Liver (tissue), 8 donors: ENCODE measurements at regions not wholly inside any gene's neighbourhood (a gene's known extent, or its start where the extent isn't known, plus 50 kb on each side); places are given as distances from the start of the nearest gene placed in this dataset.

Source experiments
- DNase-seq: peaks from one replicate; pipeline ENCODE4 v3.0.0-alpha.2; 2017; ENCODE audit warnings: low spot score
- H3K27ac ChIP-seq, 2 donors: one replicate each; pipeline ENCODE4 v1.7.0; 2013; ENCODE audit warnings: inconsistent platforms in 2 of 2, low read length in 2 of 2, control low read depth in 1 of 2, low read depth in 1 of 2, mild to moderate bottlenecking in 1 of 2
- H3K27me3 ChIP-seq, 4 donors: one replicate each; pipeline versions ENCODE4 v1.6.1 to v1.7.0; 2013; ENCODE audit warnings: low read length in 3 of 4, inconsistent platforms in 1 of 4, mild to moderate bottlenecking in 1 of 4, moderate library complexity in 1 of 4; ENCODE audit not compliant: control insufficient read depth in 4 of 4, insufficient read depth in 4 of 4
- H3K36me3 ChIP-seq, 4 donors: one replicate each; pipeline versions ENCODE4 v1.6.1 to v1.7.0; 2013; ENCODE audit warnings: low read length in 3 of 4, mild to moderate bottlenecking in 3 of 4, low read depth in 1 of 4, moderate library complexity in 1 of 4; ENCODE audit not compliant: control insufficient read depth in 4 of 4, insufficient read depth in 3 of 4
- H3K4me1 ChIP-seq, 4 donors: one replicate each; pipeline versions ENCODE4 v1.6.1 to v1.7.0; 2013; ENCODE audit warnings: low read length in 3 of 4, mild to moderate bottlenecking in 3 of 4, moderate library complexity in 1 of 4; ENCODE audit not compliant: control insufficient read depth in 4 of 4, insufficient read depth in 4 of 4
- H3K4me3 ChIP-seq, 3 donors: one replicate each; pipeline versions ENCODE4 v1.6.1 to v1.7.0; 2013; ENCODE audit warnings: low read length in 3 of 3, control low read depth in 1 of 3, low read depth in 1 of 3, mild to moderate bottlenecking in 1 of 3
- H3K9ac ChIP-seq, 2 donors: one replicate each; pipeline ENCODE4 v1.7.0; 2013; ENCODE audit warnings: low read length in 2 of 2, mild to moderate bottlenecking in 2 of 2, moderate library complexity in 2 of 2, control low read depth in 1 of 2, low read depth in 1 of 2
- H3K9me3 ChIP-seq, 4 donors: one replicate each; pipeline versions ENCODE4 v1.6.1 to v1.7.0; 2013; ENCODE audit warnings: low read length in 3 of 4; ENCODE audit not compliant: control insufficient read depth in 4 of 4
- EGR1 ChIP-seq, 2 donors: IDR thresholded peaks; 2 replicates each; pipeline ENCODE4 v1.6.1; 2016 to 2018; ENCODE audit warnings: antibody characterized with exemption in 2 of 2, low read depth in 2 of 2
- FOXA1 ChIP-seq: IDR thresholded peaks from 2 replicates; pipeline ENCODE4 v1.6.1; 2016; ENCODE audit warnings: antibody characterized with exemption
- FOXA2 ChIP-seq: IDR thresholded peaks from 2 replicates; pipeline ENCODE4 v1.6.1; 2016; ENCODE audit warnings: antibody characterized with exemption
- GABPA ChIP-seq, 2 donors: IDR thresholded peaks in 1 of 2; conservative IDR thresholded peaks in 1 of 2; 2 replicates each; pipeline ENCODE4 v1.6.1; 2016; ENCODE audit warnings: antibody characterized with exemption in 2 of 2, mild to moderate bottlenecking in 1 of 2, moderate library complexity in 1 of 2
- HNF4A ChIP-seq, 2 donors: conservative IDR thresholded peaks; 2 replicates each; pipeline ENCODE4 v1.6.1; 2016; ENCODE audit warnings: antibody characterized with exemption in 2 of 2, mild to moderate bottlenecking in 2 of 2
- HNF4G ChIP-seq: IDR thresholded peaks from 2 replicates; pipeline ENCODE4 v1.6.1; 2016; ENCODE audit warnings: antibody characterized with exemption
- JUND ChIP-seq, 2 donors: IDR thresholded peaks; 2 replicates each; pipeline ENCODE4 v1.6.1; 2016; ENCODE audit warnings: antibody characterized with exemption in 2 of 2
- NR2F2 ChIP-seq: IDR thresholded peaks from 2 replicates; pipeline ENCODE4 v1.6.1; 2016; ENCODE audit warnings: antibody characterized with exemption
- RAD21 ChIP-seq, 2 donors: IDR thresholded peaks; 2 replicates each; pipeline ENCODE4 v1.6.1; 2016; ENCODE audit warnings: antibody characterized with exemption in 2 of 2, mild to moderate bottlenecking in 2 of 2
- RXRA ChIP-seq, 2 donors: IDR thresholded peaks; 2 replicates each; pipeline ENCODE4 v1.6.1; 2017 to 2018; ENCODE audit warnings: antibody characterized with exemption in 2 of 2, mild to moderate bottlenecking in 1 of 2
- SP1 ChIP-seq: IDR thresholded peaks from 2 replicates; pipeline ENCODE4 v1.6.1; 2018; ENCODE audit warnings: antibody characterized with exemption, mild to moderate bottlenecking
- TAF1 ChIP-seq: conservative IDR thresholded peaks from 2 replicates; pipeline ENCODE4 v1.6.1; 2016; ENCODE audit warnings: antibody characterized with exemption, mild to moderate bottlenecking
- YY1 ChIP-seq: IDR thresholded peaks from 2 replicates; pipeline ENCODE4 v1.6.1; 2016; ENCODE audit warnings: antibody characterized with exemption, mild to moderate bottlenecking
- WGBS: extraction: QIAGEN DNeasy Blood & Tissue Kit; methylation state at CpG from one replicate; pipeline ENCODE4 v1.1.7; 2013; 5-methylcytosine and 5-hydroxymethylcytosine counted together
- TF ChIP-seq, protein P1 (sequence below): IDR thresholded peaks from 2 replicates; pipeline ENCODE4 v1.6.1; 2016; ENCODE audit warnings: antibody characterized with exemption
- TF ChIP-seq, protein P2 (sequence below): fragments of 150-350 bp; IDR thresholded peaks from 2 replicates; pipeline ENCODE4 v1.5.1; 2017; ENCODE audit warnings: improper control_type of control experiment, low read depth, low read length; ENCODE audit not compliant: missing input control
- TF ChIP-seq, protein P3 (sequence below): IDR thresholded peaks from 2 replicates; pipeline ENCODE4 v1.6.1; 2016; ENCODE audit warnings: antibody characterized with exemption
- TF ChIP-seq, protein P4 (sequence below): IDR thresholded peaks from 2 replicates; pipeline ENCODE4 v1.6.1; 2016; ENCODE audit warnings: antibody characterized with exemption, mild to moderate bottlenecking
- TF ChIP-seq, protein P5 (sequence below): IDR thresholded peaks from 2 replicates; pipeline ENCODE4 v1.6.1; 2016; ENCODE audit warnings: antibody characterized with exemption
- donor health status: healthy.
- donor health status: healthy.
- donor health status: healthy.
- donor health status: healthy.
- donor health status: healthy.

DNA sequence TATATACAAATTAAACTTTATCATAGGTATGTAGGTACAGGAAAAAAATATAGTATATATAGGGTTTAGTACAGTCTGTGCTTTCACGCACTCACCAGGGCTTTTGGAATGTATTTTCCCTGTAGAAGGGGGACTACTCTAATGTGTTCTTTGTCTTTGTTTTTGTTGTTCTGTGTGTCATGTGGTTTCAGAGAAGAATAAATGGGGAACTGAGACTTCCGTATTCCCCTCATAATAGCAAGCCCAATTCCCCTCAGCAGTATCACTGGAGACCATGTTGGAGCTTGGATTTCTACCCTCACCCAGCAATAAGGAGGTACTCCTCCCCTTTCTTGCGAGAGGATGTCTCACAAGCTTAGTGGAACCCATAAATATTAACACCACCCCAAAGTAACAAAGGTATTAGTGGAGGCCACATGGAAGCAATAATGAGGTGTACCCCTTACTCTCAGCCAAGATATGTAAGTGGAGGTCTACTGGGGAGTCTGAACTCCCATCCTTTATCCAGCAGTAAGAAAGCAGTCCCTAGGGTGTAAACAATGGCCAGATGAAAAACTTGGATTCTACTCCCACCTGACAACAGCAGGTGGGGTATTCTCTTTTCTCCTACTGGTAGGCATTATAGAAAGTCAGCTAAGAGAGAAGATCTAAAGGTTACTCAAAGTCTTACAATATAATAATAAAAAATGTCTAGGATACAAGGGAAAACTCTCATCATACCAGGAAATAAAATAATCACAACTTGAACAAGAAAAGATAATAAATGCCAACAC lies 805.4 kb upstream of the GALNTL6 start:
- Histone ChIP-seq H3K9ac (no peak overlapping the region), H3K27ac (no peak overlapping the region), H3K36me3 (no peaks in the 10 kb centered on the region), H3K9me3 (no peaks in the 10 kb centered on the region), H3K4me1 (no peaks in the 10 kb centered on the region), H3K27me3 (no peaks in the 10 kb centered on the region), H3K4me3 (no peak overlapping the region)
- TF ChIP-seq, protein P1, sequence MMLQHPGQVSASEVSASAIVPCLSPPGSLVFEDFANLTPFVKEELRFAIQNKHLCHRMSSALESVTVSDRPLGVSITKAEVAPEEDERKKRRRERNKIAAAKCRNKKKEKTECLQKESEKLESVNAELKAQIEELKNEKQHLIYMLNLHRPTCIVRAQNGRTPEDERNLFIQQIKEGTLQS: no peak
- TF ChIP-seq HNF4A (conservative IDR thresholded peaks at IDR 0.05): no peak
- TF ChIP-seq RXRA (IDR thresholded peaks at IDR 0.05): no peak
- no peak for DNase-seq
- WGBS: 57% methylated on average over 3 of the region's 3 CpGs

DNA sequence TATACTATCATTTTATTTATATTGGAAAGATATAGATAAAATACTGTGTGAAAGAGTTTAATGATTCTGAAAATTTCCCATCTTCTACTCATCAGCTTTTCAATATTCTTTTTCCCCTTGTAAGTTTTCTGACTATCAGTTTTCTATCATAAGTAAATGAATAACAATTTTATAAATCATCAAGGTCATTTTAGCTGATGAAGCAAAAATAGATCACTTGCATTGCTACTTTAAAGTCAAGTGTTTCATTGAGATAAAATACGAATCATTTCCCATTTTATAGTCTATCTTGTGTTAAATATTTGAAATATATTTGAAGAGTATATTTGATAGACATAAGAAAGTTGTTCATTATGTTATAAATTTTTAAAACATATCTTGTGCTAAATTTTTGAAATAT lies 811.0 kb upstream of the GALNTL6 start:
- no peak for DNase-seq
- Histone ChIP-seq H3K4me1 (no peaks in the 10 kb centered on the region), H3K27ac (no peak overlapping the region), H3K4me3 (no peak overlapping the region), H3K9me3 (no peaks in the 10 kb centered on the region), H3K9ac (no peak overlapping the region), H3K27me3 (no peaks in the 10 kb centered on the region), H3K36me3 (no peaks in the 10 kb centered on the region)
- TF ChIP-seq RXRA (IDR thresholded peaks at IDR 0.05): no peak
- no peak for TF ChIP-seq HNF4G
- no peak for TF ChIP-seq RAD21 (IDR thresholded peaks at IDR 0.05)
- no peak for TF ChIP-seq HNF4A (conservative IDR thresholded peaks at IDR 0.05)
- no peak for TF ChIP-seq SP1
- TF ChIP-seq EGR1 (IDR thresholded peaks at IDR 0.05; ENCODE audit: low read depth in 2 of 2): no peak
- TF ChIP-seq JUND (IDR thresholded peaks at IDR 0.05): no peak
- TF ChIP-seq NR2F2: no peak
- TF ChIP-seq, protein P2, sequence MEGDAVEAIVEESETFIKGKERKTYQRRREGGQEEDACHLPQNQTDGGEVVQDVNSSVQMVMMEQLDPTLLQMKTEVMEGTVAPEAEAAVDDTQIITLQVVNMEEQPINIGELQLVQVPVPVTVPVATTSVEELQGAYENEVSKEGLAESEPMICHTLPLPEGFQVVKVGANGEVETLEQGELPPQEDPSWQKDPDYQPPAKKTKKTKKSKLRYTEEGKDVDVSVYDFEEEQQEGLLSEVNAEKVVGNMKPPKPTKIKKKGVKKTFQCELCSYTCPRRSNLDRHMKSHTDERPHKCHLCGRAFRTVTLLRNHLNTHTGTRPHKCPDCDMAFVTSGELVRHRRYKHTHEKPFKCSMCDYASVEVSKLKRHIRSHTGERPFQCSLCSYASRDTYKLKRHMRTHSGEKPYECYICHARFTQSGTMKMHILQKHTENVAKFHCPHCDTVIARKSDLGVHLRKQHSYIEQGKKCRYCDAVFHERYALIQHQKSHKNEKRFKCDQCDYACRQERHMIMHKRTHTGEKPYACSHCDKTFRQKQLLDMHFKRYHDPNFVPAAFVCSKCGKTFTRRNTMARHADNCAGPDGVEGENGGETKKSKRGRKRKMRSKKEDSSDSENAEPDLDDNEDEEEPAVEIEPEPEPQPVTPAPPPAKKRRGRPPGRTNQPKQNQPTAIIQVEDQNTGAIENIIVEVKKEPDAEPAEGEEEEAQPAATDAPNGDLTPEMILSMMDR: no peak
- no peak for TF ChIP-seq FOXA1
- no peak for TF ChIP-seq FOXA2
- TF ChIP-seq, protein P3, sequence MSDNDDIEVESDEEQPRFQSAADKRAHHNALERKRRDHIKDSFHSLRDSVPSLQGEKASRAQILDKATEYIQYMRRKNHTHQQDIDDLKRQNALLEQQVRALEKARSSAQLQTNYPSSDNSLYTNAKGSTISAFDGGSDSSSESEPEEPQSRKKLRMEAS: no peak
- TF ChIP-seq, protein P4, sequence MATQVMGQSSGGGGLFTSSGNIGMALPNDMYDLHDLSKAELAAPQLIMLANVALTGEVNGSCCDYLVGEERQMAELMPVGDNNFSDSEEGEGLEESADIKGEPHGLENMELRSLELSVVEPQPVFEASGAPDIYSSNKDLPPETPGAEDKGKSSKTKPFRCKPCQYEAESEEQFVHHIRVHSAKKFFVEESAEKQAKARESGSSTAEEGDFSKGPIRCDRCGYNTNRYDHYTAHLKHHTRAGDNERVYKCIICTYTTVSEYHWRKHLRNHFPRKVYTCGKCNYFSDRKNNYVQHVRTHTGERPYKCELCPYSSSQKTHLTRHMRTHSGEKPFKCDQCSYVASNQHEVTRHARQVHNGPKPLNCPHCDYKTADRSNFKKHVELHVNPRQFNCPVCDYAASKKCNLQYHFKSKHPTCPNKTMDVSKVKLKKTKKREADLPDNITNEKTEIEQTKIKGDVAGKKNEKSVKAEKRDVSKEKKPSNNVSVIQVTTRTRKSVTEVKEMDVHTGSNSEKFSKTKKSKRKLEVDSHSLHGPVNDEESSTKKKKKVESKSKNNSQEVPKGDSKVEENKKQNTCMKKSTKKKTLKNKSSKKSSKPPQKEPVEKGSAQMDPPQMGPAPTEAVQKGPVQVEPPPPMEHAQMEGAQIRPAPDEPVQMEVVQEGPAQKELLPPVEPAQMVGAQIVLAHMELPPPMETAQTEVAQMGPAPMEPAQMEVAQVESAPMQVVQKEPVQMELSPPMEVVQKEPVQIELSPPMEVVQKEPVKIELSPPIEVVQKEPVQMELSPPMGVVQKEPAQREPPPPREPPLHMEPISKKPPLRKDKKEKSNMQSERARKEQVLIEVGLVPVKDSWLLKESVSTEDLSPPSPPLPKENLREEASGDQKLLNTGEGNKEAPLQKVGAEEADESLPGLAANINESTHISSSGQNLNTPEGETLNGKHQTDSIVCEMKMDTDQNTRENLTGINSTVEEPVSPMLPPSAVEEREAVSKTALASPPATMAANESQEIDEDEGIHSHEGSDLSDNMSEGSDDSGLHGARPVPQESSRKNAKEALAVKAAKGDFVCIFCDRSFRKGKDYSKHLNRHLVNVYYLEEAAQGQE: no peak
- TF ChIP-seq GABPA (IDR thresholded peaks at IDR 0.05 in 1 of 2, conservative IDR thresholded peaks at IDR 0.05 in 1 of 2): no peak
- TF ChIP-seq YY1: no peak
- TF ChIP-seq, protein P5, sequence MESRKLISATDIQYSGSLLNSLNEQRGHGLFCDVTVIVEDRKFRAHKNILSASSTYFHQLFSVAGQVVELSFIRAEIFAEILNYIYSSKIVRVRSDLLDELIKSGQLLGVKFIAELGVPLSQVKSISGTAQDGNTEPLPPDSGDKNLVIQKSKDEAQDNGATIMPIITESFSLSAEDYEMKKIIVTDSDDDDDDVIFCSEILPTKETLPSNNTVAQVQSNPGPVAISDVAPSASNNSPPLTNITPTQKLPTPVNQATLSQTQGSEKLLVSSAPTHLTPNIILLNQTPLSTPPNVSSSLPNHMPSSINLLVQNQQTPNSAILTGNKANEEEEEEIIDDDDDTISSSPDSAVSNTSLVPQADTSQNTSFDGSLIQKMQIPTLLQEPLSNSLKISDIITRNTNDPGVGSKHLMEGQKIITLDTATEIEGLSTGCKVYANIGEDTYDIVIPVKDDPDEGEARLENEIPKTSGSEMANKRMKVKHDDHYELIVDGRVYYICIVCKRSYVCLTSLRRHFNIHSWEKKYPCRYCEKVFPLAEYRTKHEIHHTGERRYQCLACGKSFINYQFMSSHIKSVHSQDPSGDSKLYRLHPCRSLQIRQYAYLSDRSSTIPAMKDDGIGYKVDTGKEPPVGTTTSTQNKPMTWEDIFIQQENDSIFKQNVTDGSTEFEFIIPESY: no peak
- no peak for TF ChIP-seq TAF1
- TF ChIP-seq, protein P1: no peak
- WGBS: 60% methylated on average over 1 of the region's 1 CpG
